Stimulated activated CD4-positive, alpha-beta T cell treated with anti-CD3 and anti-CD28 coated beads, TNF-alpha, amount 100 ng/mL, for 24 hours (primary cell): ENCODE measurements at regions not wholly inside any gene's neighbourhood (a gene's known extent, or its start where the extent isn't known, plus 50 kb on each side); places are given as distances from the start of the nearest gene placed in this dataset.

Source experiments
- DNase-seq, 3 experiments: peaks; one replicate each; pipeline ENCODE4 v3.0.0-alpha.2; 2020; ENCODE audit warnings: low read depth in 3 of 3

GRCh38 chr10:43820663-43821062, 172.0 kb upstream of the ZNF32 start:
- no peak for DNase-seq

DNA sequence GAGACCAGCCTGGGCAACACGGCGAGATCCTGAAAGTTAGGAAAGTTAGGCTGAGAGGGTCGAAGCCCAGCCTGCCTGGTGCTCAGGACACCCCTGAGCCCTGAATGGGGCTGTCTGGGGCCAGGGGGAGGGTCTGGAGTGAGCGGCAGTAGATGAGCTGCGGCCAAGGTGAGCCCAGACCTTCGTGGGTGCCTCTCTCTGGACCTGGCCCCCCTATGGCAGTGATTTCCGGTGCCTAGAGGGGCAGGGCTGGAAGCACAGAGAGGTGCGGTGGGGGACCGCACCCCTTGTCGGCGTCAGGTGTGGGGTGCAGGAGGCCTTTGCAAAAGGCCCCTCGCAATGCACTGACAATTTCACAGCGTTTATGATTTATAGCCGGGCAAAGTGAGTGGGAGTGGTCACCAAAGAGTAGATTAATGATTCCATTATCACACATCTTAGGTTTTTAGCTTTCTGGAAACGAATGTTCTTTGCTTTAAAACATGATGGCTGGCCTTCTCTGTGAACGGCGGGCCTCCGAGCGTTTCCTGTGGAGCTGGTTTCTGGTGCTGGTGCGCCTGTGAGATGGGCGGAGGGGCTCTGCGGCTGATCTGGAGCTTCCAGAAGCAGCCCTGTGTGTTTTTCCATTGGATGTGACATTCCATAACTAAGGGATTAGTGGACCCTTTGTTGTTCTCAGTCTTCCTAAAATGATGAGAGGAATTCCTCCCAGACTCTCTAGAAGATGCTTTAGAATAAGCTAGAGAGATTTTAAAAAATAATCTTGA, 171.0 kb upstream of the ZNF32 start:
- no peak for DNase-seq

GRCh38 chr10:43818687-43819086, 170.0 kb upstream of the ZNF32 start:
- DNase-seq, result no peak

- DNase-seq, result no peak
Measured at GRCh38 chr10:43817368-43817767, 168.7 kb upstream of the ZNF32 start.

GRCh38 chr10:43816351-43817321, 168.0 kb upstream of the ZNF32 start:
- DNase-seq, result peak; percentile 50 to 67 (median 57)

GRCh38 chr10:43815181-43815885, 166.7 kb upstream of the ZNF32 start:
- DNase-seq, result no peak

DNA sequence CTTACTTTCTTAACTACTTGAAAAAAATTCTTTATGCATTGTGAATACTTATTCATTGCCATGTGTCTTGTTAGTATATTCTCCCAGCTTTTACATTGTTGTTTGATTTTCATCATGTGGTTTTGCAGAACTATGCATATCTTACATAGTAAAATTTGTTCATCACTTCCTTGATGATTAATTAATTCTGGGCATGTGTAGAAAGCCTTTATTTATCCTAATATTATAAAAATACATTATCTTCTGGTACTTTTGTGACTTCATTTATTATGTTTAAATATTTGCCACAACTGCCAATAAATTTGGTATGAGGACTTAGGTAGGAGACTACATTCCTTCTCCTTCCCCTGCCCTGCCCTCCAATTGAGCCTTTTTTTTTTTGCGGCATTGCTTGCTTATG, 166.0 kb upstream of the ZNF32 start:
- DNase-seq, result no peak

DNA sequence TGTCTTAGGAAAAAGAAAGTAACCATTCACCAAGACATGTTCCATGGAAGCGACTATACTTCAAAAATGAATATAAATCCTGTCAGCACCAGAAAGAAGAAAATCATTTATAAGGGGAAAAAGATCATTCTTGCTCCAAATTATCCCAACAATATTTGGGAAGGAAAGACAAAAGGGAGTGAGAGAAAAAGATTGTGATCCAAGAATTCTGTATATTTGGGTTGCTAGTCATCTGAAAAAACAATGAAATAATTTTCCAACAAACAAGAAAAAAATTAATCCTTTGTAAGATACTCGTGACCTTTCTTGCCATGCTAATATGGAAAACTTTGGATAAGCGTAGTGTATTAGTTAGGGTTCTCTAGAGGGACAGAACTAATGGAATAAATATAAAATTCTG, 163.2 kb upstream of the ZNF32 start:
- DNase-seq, result no peak

DNA sequence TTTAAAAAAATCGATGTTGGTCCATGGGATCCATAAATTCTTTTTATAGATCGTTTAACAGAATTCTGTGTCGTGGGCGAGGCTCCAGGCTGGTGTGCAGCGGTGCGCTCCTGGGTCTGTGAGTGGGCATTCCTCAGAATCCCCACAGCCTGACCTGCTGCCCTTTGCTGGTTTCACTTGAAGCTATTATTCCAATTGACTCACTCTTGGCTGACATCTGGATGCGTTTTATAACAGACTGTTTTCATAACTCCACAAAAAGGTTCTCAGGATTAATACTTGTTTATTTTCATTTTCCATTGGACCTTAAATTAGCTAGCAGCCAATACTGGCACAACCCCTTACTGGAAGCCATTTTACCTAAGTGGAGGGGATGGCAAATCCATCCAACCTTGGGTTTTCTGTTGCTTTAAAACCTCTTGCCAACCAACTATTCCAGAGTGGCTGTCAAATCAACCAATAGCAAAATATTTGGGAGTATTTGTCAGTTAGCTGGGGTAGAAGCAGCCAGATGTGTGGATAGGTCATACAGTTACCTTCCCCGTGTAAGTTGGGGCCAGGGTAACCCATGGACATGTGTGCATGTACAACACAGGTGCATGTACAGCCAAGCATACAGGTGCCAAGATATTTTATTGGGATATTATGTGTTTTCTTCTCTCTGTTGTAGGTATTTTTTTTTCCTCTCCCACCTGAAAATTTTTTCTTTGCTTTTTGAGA, 160.7 kb upstream of the ZNF32 start:
- DNase-seq, result no peak

GRCh38 chr10:43808136-43808535, 159.5 kb upstream of the ZNF32 start:
- no peak for DNase-seq

DNA sequence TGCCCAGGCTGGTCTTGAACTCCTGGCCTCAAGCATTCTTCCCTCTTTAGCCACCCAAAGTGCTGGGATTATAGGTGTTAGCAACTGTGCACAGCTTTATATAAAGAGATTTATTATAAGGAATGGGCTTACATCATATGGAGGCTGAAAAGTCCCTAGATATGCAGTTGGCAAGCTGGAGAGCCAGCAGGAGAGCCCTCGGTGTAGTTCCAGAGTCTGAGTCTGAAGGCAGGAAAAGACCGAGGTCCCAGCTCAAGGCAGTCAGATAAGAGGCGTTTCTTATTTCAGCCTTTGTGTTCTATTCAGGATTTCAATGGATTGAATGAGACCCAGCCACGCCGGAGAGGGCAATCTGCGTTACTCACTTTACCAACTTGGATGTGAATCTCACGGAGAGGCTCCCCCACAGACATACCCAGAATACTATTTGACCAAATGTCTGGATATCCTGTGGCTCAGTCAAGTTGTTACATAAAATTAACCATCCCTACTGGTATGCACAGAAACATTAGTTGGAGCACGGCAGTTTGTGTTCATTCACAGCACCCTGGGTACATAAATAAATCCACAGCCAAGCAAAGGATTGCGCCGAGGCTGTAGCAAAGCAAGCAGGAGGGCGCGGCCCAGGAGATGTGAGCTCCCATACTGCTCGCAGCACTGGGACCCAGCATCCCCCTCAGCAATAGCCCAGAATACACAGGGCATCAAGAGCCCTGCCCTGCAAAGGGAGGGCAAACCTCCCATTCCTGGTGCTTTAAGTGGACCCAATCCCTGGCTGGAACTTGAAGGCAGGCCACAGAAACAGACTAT, 158.4 kb upstream of the ZNF32 start:
- no peak for DNase-seq

DNA sequence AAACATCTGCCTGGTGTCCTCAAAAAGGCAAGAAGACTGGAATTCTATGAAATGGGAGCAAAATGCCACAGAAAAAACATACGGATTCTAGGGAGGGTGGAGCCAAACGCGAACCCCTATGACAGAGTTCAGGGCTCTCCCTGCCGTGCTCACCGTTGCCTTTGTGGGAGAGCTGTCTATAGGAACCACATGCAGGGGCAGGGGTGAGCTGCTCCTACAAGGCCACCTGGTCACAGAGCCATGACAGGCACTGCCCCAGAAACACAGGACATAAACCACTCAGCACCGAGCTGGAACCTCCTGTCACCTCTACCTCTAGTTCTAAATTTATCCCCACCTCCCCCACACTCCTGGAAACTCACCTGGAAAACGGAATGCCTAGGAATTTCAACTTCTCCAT, 155.1 kb upstream of the ZNF32 start:
- no peak for DNase-seq

DNA sequence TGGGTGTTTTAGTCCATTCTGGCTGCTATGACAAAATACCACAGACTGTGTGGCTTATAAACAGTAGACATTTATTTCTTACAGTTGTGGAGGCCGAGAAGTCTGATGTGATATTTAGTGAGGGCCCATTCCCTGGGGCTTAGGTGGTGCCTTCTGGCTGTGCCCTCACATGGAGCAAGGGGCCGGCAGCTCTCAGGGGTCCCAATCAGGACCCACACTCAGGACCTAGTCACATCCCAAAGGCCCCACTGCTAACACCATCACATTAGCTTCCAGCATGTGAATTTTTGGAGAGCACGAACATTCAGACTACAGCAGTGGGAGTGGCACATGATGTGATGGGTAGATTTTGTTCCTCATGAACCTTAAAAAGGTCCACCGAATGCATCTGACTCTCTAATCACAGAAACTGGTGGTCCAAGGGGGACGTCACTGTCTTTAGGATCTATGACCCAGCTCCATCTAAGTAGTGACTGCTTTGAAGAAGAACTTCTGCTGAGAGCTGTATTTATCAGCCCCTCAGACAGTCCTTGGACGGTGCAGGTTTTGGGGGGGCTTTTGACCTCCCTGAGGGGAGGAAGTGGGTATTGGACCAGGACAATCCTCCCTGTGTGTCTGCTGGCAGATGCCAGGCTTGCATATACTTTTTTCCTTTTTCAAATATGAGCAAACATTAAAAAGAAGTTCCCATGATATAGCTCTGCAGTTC, 154.5 kb upstream of the ZNF32 start:
- no peak for DNase-seq

DNA sequence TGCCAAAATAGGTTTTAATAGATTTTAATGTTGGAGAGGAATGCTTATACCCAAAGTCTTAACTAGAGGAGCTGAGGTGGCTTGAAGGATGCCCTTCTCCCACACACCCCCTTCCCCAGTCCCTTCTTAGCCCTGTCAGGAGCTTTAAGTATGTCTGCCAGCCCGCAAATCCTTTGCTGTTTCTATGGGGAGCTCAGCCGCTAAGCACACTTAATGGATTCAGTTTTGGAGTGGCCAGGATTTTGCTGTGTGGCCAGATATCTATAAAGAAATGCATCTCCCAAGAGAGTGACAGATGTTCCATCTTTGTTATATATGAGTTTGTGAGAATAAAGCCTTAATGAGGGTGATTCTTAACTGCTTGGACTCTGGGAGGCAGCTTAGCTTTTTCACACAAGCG, 152.9 kb upstream of the ZNF32 start:
- DNase-seq, result no peak

DNA sequence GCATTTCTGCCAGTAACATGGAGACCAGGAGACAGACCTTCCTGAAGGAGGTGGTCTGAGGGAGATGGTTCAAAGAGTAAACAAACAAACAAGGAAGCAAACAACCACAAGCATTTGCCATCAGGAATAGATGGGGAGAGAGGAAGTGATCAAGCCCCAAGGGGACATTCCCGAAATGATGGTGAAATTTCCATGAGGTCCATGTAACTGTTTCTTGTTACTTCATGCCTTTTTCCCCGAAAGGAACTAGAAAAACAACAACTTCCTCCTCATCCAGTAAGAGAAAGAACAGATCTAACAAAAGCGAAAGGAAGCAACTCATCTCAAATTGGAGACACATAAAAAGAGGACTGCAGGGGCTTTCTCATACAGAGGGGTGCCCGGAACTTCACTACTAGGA, 152.5 kb upstream of the ZNF32 start:
- DNase-seq, result no peak

- DNase-seq, result no peak
Measured at GRCh38 chr10:43796781-43797180, 148.1 kb upstream of the ZNF32 start.

DNA sequence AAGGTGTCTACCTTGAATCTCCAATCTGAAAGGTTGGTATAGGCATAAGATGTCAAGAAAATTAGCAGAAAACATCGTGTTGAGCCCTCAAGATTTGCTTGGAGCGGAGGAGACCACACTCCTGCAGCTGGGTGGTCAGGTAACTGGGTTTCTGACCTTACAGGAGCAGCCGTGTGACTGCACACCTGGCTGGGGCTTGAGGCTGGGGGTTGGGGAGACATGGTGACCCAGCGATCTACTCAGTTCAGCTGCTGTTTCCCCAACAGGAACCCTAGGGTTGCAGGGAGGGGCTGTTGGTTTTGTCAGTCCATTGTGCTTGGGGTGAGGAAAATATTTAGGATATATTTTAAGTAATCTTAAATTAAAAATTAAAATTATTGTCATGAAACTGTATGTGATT, 147.0 kb upstream of the ZNF32 start:
- no peak for DNase-seq

GRCh38 chr10:43795093-43795492, 146.4 kb upstream of the ZNF32 start:
- DNase-seq, result no peak

GRCh38 chr10:43794181-43794815, 145.6 kb upstream of the ZNF32 start:
- no peak for DNase-seq

DNA sequence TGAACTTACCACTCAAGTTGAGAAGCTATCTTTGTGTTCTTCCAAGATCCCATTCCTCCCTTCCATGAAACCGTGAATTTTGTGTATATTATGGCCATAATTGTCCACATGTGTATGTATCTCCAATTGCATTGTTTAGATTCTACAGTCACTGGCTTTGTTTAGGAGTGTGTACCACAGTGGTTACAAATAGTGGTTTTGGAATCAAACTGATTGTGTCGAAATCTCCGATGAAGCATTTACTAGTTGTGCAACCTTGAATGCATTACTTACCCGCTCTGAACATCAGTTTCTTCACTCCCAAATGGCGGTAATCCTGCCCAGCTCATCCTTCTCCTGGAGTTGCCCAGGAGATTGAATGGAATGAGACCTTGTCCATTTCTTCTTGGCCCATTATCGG, 145.0 kb upstream of the ZNF32 start:
- no peak for DNase-seq
